IPS-11a (cell line): ENCODE measurements at regions not wholly inside any gene's neighbourhood (a gene's known extent, or its start where the extent isn't known, plus 50 kb on each side); places are given as distances from the start of the nearest gene placed in this dataset.
A peak's percentile ranks its signal among the peaks of the same experiment; 100 is the strongest.
"Not testable (repeated sequence)": the region's sequence is repeated elsewhere in the genome, so short reads cannot be mapped to it uniquely, and the experiment has no call there.

ENCODE experiments used
- H3K4me3 ChIP-seq: one replicate; pipeline ENCODE4 v1.5.1; 2013; ENCODE audit warnings: low read depth, low read length, control low read depth

DNA sequence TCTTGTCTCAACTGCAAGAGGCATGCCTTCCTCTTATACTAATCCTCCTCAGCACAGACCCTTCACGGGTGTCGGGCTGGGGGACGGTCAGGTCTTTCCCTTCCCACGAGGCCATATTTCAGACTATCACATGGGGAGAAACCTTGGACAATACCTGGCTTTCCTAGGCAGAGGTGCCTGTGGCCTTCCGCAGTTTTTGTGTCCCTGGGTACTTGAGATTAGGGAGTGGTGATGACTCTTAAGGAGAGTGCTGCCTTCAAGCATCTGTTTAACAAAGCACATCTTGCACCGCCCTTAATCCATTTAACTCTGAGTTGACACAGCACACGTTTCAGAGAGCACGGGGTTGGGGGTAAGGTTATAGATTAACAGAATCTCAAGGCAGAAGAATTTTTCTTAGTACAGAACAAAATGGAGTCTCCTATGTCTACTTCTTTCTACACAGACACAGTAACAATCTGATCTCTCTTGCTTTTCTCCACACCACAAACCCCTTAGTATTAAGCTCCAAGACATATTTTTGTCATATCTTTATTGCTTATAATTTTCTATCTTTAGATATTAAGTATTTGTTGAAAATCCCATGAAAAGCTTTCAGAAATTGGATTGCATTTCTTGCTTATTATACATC, 72.8 kb upstream of the LPCAT1 start:
- H3K4me3 ChIP-seq = not testable (repeated sequence)

DNA sequence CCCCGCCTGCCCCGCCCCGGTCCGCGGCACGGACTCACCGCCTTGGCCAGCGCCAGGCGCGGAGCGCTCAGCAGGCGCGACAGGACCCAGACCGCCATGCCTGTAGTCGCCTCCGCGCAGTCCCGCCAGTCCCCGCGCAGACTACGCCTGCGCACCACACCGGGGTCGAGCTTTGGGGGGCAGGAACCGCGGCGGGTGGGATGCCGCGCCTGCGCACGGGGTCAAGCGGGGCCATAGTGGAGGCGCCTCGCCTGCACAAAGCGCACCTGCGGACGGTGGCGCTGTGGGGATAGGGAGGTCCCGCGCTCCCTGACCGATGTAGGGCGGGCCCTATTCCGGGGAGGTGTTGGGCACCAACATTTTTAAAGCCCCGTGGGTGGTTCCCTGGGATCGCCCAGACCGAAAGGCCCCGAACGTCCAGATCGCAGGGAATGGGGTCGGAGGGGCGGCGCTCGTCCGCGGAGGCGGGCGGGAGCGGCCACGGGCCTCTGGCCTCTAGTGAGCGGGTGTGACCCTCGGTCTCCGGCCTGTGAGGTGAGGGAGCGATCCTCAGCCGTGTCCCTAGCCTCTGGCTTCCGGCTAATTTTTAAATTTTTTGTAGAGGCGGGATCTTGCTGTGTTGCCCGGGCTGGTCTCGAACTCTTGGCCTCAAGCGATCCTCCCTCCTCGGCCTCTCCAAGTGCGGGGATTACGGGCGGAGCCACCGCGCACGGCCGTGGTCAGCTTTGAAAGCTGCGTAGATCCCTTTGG, 70.8 kb upstream of the LPCAT1 start:
- peak overlapping the region; percentile 54 for H3K4me3 ChIP-seq

DNA sequence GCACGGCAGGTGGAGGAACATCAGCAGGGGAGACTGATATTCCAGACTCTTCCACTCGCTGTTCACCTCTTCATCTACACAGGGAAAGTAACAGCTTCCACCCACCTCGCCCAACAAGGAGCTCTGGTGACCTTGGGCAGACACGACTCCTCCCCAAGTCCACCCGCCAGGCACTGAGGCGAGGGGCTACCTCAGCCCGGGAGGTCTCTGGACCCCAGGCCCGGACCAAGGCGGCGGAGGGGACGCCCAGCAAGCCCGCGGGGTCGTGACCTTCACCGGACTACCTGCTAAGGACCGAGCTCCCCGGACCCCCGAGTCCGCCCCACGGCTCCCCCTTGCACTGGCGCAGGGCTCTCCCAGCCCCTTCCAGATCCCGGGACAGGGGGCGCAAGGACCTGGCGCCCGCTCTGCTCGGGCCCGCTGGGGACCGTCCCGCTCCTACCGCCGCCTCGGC, 70.2 kb upstream of the LPCAT1 start:
- H3K4me3 ChIP-seq = peak overlapping the region; percentile 54

DNA sequence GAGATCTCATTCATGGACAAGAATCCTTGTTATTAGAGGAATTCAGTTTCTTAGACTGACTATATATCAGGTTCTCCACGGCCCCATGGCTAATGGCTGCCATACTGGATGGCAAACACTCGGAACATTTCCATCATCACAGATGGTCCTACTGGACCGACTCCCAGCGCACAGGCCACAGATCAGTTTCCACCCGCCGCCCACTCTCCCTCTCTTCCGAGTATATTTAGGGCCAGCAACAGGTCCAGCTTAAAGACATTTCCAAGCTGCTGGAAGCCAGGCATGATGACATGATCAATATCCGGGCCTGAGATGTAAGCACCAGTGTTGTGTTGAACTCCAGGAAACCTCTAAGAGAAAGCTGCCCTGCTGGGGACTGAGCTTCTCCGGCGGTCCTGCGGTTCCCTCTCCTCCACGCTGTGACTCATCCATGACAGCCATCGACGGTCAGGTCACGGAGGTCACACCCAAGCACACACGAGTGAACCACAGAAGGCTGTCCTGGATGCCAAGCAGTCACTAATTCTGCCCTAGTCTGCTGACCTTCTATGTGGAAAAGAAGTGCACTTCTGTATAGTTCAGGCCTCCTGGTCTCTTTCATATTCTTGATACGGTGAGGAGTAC, 64.4 kb upstream of the LPCAT1 start:
- H3K4me3 ChIP-seq = not testable (repeated sequence)

DNA sequence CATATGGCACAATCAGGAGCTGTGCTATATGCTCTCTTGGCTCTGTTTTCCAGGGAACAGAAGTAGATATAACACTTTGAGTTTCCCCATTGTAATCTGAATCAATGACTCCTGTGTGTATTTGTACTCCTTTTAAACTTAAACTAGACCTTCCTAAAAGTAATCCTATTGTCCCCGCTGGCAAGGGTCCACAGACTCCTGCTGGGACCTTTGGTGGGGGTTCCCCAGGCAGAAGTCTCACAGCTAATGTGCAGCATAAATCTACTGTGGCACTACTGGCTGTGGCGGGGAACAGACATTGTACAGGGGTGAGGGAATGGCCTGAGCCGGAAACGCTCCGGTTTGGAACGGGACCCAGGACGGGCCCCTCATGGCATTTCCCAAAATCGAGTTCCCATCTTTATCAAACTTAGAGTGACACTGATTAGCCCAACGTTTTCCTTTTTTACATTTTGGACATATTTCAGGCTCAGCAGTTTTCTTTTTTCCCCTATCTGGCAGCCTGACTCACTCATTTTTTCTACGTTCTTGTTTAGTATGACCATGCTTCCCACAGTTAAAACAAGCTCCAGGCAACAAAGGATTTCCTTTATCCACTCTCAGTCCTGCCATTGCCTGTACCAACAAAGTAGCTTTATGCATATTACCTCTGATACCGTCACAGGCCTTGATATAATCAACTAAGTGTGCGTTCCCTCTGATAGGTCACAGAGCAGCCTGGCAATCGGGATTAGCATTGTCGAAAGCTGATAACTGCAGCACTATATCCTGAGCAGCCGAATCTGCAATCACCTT, 59.5 kb upstream of the LPCAT1 start:
- H3K4me3 ChIP-seq = not testable (repeated sequence)

DNA sequence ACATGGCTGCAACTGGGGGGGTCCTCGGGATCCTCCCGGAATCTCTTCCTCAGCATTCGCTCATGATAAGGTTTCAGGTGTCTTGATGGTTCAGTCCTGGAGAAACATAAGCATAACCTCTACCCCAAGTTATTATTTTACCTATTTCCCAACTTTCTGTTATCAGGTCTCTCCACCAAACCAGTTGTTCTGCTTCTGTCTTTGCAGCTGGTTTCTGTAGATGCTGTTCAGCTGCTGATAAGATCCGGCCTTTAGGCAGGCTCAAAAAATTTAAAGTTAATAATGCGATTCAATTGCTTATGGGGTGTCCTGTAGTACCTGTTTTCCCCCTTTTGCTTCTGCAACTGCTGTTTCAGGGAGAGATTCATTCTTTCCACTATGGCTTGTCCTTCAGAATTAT, 55.6 kb upstream of the LPCAT1 start:
- not testable (repeated sequence) for H3K4me3 ChIP-seq

DNA sequence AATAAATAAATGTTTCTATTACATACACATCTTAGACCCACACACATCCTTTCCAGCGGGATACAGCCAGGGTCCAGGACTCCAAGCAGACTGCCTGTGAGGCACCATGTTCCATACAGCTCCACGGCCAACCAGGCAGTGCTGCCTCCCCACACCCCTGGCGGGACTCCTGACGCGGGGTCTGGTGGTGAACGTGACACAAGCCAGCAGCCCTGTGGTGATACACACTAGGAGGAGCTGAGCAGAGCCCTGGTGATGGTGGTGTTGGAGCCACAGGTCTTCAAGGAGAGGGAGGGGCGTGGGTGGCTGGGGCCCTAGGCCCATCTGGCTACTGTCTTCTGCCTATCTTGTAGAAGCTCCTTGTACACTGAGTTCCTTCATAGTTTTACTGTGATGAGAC, 53.1 kb upstream of the LPCAT1 start:
- not testable (repeated sequence) for H3K4me3 ChIP-seq

DNA sequence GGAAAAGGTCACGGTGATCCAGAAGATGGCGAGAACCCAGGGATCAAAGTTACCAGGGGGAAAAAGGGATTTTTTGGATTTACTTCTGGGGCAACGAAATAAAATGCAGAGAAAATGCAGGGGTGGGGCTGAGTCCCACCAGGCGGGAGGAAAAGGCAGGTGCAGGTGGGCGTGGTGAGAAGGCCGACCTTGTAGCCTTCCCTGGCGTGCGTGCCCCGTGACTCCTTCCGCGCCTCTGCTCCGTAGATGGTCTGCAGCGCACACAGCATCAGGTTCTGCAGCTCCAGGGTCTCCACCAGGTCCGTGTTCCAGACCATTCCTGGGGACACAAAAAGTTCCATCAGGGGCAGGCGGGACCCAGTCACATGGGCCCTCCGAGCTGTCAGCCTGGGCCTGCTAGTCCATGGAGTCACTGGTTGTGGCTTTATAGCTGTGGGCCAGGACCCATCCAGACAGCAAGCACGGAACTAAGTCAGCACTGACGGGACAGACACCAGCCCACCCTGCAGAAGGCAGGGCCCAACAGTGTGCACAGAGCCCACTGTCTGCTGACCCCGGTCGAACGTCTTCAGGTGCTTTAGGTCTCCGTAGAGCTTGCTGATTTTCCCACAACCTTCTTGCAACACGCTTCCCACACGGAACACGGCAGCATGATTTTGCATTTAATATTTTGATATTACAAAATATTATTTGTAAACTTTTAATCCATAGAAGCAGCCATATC, 52.4 kb upstream of the LPCAT1 start:
- H3K4me3 ChIP-seq = not testable (repeated sequence)

DNA sequence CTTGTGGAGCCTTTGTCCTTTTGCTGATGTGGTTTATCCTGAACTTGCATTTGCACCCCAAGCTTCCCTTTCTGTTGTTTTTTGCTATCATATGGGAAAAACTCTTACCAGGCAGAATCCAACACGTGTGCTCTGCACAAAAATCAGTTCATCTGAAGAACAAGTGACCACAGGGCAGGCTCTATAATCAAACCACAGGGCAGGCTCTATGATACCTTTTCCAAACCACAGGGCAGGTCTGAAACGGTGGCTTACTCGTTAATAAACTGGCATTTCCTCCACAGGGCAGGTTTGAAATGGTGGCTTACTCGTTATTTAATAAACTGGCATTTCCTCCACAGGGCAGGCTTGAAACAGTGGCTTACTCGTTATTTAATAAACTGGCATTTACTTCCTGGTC, 51.7 kb upstream of the LPCAT1 start:
- H3K4me3 ChIP-seq = not testable (repeated sequence)

DNA sequence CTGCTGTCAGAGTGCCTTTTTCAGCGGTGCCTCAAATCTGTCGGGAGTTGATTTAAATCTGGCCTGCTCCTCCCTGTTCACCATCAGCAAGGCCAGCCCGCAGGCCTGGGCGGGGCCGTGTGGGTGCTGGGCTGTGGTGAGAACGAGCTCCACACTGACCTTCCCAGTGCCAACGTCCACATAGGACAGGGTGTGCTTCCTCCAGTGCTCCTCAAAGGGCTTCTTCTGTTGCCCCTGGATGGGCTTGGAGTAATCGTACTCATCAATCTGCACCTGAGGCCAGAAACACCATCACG, 50.2 kb upstream of the LPCAT1 start:
- not testable (repeated sequence) for H3K4me3 ChIP-seq

DNA sequence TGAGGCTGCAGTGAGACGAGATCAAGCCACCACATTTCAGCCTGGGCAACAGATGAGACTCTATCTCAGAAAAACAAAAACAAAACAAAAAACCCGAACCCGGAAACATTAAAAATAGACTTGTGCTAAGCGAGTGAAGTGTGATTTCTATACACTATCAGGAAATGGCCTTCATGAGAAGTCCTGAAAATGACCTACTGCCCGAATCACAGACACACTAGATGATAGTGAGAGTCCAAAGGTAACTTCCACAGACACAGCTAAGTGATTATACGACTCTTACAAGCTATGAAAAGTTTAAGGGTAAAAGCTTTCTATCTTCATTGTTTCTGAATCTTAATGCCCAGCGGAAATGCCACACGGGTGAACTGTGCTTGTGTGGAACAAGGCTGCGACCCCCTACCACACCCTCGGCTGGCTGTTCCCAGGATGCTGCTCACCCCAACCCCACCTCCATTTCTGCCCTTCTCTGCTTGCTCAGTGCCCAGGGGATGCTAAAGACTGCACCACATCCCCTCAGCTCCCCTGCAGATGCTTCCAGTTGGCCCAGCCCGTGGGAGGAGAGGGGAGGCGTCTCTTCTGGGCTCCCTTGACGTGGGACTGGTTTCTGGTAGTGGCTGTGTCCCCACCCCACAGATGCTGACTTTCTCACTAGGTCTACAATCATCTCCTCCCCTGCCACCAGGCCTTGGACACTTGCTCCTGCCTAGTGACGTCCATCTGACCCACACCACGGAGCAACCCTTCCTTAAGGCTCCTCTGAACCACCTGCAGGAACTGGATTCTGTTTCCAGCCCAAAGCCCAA, 49.7 kb upstream of the LPCAT1 start:
- H3K4me3 ChIP-seq = not testable (repeated sequence)
